Lower leg skin (tissue), 3 donors: ENCODE measurements at regions not wholly inside any gene's neighbourhood (a gene's known extent, or its start where the extent isn't known, plus 50 kb on each side); places are given as distances from the start of the nearest gene placed in this dataset.

Experiments used
- POLR2A ChIP-seq, 2 donors: fragments of 450-650 bp; IDR thresholded peaks; one replicate each; pipeline ENCODE4 v1.6.1; 2016 to 2017; ENCODE audit warnings: antibody characterized with exemption in 2 of 2, mild to moderate bottlenecking in 1 of 2, moderate library complexity in 1 of 2
- TF ChIP-seq, protein P1 (sequence below), 3 donors: fragments of 450-650 bp; IDR thresholded peaks; one replicate each; pipeline ENCODE4 v1.5.1; 2016; ENCODE audit warnings: antibody characterized with exemption in 3 of 3, mild to moderate bottlenecking in 3 of 3, moderate library complexity in 2 of 3

DNA sequence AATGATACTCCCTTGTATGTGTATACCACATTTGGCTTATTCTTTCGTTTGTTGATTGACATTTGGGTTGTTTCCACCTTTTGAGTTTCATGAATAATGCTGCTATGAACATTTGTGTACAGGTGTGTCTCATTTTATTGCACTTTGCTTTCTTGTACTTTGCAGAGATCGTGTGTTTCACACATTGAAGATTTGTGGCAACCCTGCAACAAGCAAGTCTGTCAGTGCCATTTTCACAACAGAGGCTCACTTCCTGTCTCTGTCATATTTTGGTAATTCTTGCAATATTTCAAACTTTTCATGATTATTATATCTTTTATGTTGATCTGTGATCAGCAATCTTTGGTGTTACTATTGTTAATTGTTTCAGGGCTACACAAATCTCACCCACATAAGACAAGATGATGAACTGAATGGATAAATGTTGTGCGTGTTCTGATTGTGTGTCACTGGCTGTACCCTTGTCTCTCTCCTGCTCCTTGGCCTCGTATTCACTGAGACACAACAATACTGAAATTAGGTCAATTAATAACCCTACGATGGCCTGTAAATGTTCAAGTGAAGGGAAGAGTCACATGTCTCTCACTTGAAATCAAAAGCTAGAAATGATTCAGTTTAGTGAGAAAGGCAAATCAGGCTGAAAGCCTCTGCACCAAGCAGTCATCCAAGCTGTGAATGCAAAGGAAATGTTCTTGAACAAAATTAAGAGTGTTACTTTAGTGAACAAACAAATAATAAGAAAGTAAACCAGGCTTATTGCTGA lies 133.6 kb upstream of the JCAD start:
- no peak for TF ChIP-seq POLR2A (IDR thresholded peaks at IDR 0.05)
- TF ChIP-seq, protein P1, sequence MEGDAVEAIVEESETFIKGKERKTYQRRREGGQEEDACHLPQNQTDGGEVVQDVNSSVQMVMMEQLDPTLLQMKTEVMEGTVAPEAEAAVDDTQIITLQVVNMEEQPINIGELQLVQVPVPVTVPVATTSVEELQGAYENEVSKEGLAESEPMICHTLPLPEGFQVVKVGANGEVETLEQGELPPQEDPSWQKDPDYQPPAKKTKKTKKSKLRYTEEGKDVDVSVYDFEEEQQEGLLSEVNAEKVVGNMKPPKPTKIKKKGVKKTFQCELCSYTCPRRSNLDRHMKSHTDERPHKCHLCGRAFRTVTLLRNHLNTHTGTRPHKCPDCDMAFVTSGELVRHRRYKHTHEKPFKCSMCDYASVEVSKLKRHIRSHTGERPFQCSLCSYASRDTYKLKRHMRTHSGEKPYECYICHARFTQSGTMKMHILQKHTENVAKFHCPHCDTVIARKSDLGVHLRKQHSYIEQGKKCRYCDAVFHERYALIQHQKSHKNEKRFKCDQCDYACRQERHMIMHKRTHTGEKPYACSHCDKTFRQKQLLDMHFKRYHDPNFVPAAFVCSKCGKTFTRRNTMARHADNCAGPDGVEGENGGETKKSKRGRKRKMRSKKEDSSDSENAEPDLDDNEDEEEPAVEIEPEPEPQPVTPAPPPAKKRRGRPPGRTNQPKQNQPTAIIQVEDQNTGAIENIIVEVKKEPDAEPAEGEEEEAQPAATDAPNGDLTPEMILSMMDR (IDR thresholded peaks at IDR 0.05), result no peak
